ENCODE measurements at regions not wholly inside any gene's neighbourhood (a gene's known extent, or its start where the extent isn't known, plus 50 kb on each side); places are given as distances from the start of the nearest gene placed in this dataset.

- Histone ChIP-seq H3K36me3 (ENCODE audit: control insufficient read depth, insufficient read depth, low read length) (no peaks in the 10 kb centered on the region), H3K4me3 (ENCODE audit: low read depth, low read length) (no peak overlapping the region), H3K27me3 (ENCODE audit: control insufficient read depth, insufficient read depth, low read length) (no peaks in the 10 kb centered on the region)
- no peak for DNase-seq (ENCODE audit: low read depth)
- TF ChIP-seq CTCF (IDR thresholded peaks at IDR 0.05; ENCODE audit: insufficient read depth, low read length, poor library complexity, severe bottlenecking), result no peak
Measured at GRCh38 chr5:74510476-74511075, 130.0 kb downstream of the ENC1 start.

- no peak for TF ChIP-seq CTCF (IDR thresholded peaks at IDR 0.05; ENCODE audit: insufficient read depth, low read length, poor library complexity, severe bottlenecking)
- H3K27me3 ChIP-seq (ENCODE audit: control insufficient read depth, insufficient read depth, low read length), result no peaks in the 10 kb centered on the region
Measured at GRCh38 chr5:74507370-74508005, 133.0 kb downstream of the ENC1 start.

GRCh38 chr5:74506119-74506518 lies 134.4 kb downstream of the ENC1 start:
- Histone ChIP-seq H3K27me3 (ENCODE audit: control insufficient read depth, insufficient read depth, low read length) (no peaks in the 10 kb centered on the region), H3K4me3 (ENCODE audit: low read depth, low read length) (no peak overlapping the region), H3K36me3 (ENCODE audit: control insufficient read depth, insufficient read depth, low read length) (no peaks in the 10 kb centered on the region)
- no peak for TF ChIP-seq CTCF (IDR thresholded peaks at IDR 0.05; ENCODE audit: insufficient read depth, low read length, poor library complexity, severe bottlenecking)
- no peak for DNase-seq (ENCODE audit: low read depth)

More at GRCh38 chr5:74507370-74508005, 133.0 kb downstream of the ENC1 start:
- no peaks in the 10 kb centered on the region for H3K36me3 ChIP-seq (ENCODE audit: control insufficient read depth, insufficient read depth, low read length)
- DNase-seq (ENCODE audit: low read depth), result no peak
- H3K4me3 ChIP-seq (ENCODE audit: low read depth, low read length), result no peak overlapping the region

GRCh38 chr5:74504463-74504862 lies 136.1 kb downstream of the ENC1 start:
- DNase-seq (ENCODE audit: low read depth), result no peak
- Histone ChIP-seq H3K36me3 (ENCODE audit: control insufficient read depth, insufficient read depth, low read length) (no peaks in the 10 kb centered on the region), H3K4me3 (ENCODE audit: low read depth, low read length) (no peak overlapping the region), H3K27me3 (ENCODE audit: control insufficient read depth, insufficient read depth, low read length) (no peaks in the 10 kb centered on the region)
- no peak for TF ChIP-seq CTCF (IDR thresholded peaks at IDR 0.05; ENCODE audit: insufficient read depth, low read length, poor library complexity, severe bottlenecking)

GRCh38 chr5:74502479-74502950 lies 138.0 kb downstream of the ENC1 start:
- no peaks in the 10 kb centered on the region for H3K36me3 ChIP-seq (ENCODE audit: control insufficient read depth, insufficient read depth, low read length)
- no peak for TF ChIP-seq CTCF (IDR thresholded peaks at IDR 0.05; ENCODE audit: insufficient read depth, low read length, poor library complexity, severe bottlenecking)
- DNase-seq (ENCODE audit: low read depth), result no peak
- no peaks in the 10 kb centered on the region for H3K27me3 ChIP-seq (ENCODE audit: control insufficient read depth, insufficient read depth, low read length)
- no peak overlapping the region for H3K4me3 ChIP-seq (ENCODE audit: low read depth, low read length)
